Stimulated activated CD4-positive, alpha-beta T cell treated with anti-CD3 and anti-CD28 coated beads, Interleukin-2, amount 100 ng/mL, for 48 hours (primary cell): ENCODE measurements at regions not wholly inside any gene's neighbourhood (a gene's known extent, or its start where the extent isn't known, plus 50 kb on each side); places are given as distances from the start of the nearest gene placed in this dataset.
"Not testable (repeated sequence)": the region's sequence is repeated elsewhere in the genome, so short reads cannot be mapped to it uniquely, and the experiment has no call there.

Experiments used
- DNase-seq, 2 donors: peaks; one replicate each; pipeline ENCODE4 v3.0.0-alpha.2; 2020

GRCh38 chr6:147674794-147675193 is 166.3 kb downstream of the SAMD5 start:
- DNase-seq, result no peak

- DNase-seq, result no peak
These were observed 166.8 kb downstream of the SAMD5 start for GRCh38 chr6:147675281-147675680.

GRCh38 chr6:147676495-147677199 is 168.2 kb downstream of the SAMD5 start:
- DNase-seq, result no peak

GRCh38 chr6:147677647-147678046 is 169.2 kb downstream of the SAMD5 start:
- DNase-seq, result no peak

- DNase-seq, result no peak
These were observed 169.8 kb downstream of the SAMD5 start for GRCh38 chr6:147678253-147678652.

GRCh38 chr6:147684906-147685305 is 176.4 kb downstream of the SAMD5 start:
- no peak for DNase-seq

GRCh38 chr6:147689398-147689797 is 180.9 kb downstream of the SAMD5 start:
- no peak for DNase-seq

- no peak for DNase-seq
These were observed 183.0 kb downstream of the SAMD5 start for GRCh38 chr6:147691446-147691845.

GRCh38 chr6:147693181-147693580 is 184.7 kb downstream of the SAMD5 start:
- DNase-seq, result no peak

- DNase-seq, result not testable (repeated sequence)
These were observed 186.1 kb downstream of the SAMD5 start for GRCh38 chr6:147694556-147694955.

GRCh38 chr6:147695819-147696218 is 187.3 kb downstream of the SAMD5 start:
- no peak for DNase-seq

- no peak for DNase-seq
These were observed 190.7 kb downstream of the SAMD5 start for GRCh38 chr6:147699140-147699539.

GRCh38 chr6:147699637-147700036 is 191.1 kb downstream of the SAMD5 start:
- no peak for DNase-seq

- DNase-seq, result no peak
These were observed 192.1 kb downstream of the SAMD5 start for GRCh38 chr6:147700436-147701209.

GRCh38 chr6:147704691-147705090 is 196.2 kb downstream of the SAMD5 start:
- DNase-seq, result no peak

- no peak for DNase-seq
These were observed 199.0 kb downstream of the SAMD5 start for GRCh38 chr6:147707524-147707923.

- no peak for DNase-seq
These were observed 199.7 kb downstream of the SAMD5 start for GRCh38 chr6:147708170-147708569.

- DNase-seq, result no peak
These were observed 201.1 kb downstream of the SAMD5 start for GRCh38 chr6:147709396-147710272.

GRCh38 chr6:147710890-147711289 is 202.4 kb downstream of the SAMD5 start:
- DNase-seq, result no peak

- no peak for DNase-seq
These were observed 203.0 kb downstream of the SAMD5 start for GRCh38 chr6:147711476-147711875.

GRCh38 chr6:147712841-147713240 is 204.4 kb downstream of the SAMD5 start:
- no peak for DNase-seq

- no peak for DNase-seq
These were observed 206.5 kb downstream of the SAMD5 start for GRCh38 chr6:147715035-147715434.

- DNase-seq, result no peak
These were observed 207.9 kb downstream of the SAMD5 start for GRCh38 chr6:147716434-147716833.
